ENCODE measurements at regions not wholly inside any gene's neighbourhood (a gene's known extent, or its start where the extent isn't known, plus 50 kb on each side); places are given as distances from the start of the nearest gene placed in this dataset.

- H3K79me2 ChIP-seq = no peaks in the 10 kb centered on the region
- no peak for DNase-seq (ENCODE audit: low spot score)
Observed at GRCh38 chr3:95718168-95718567, 1096.2 kb upstream of the EPHA6 start.

DNA sequence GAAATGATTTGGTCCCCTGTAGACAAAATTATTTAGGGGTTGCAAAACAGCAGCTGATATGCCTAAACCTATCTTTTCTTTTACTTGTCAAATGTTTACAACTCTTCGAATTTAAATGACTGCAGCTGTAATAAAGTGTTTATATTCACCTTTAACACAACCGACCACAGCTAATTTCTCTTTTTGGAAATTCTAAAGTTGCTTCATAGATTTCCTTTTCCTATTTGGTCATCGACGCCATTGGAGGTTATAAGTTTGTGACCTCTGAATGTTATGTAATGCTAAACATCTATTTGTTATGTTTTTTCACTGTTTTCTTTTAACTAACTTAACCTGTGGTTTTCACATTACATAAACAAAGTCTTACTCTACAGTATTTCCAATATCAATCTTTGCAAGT lies 1094.9 kb upstream of the EPHA6 start:
- Histone ChIP-seq H4K20me1 (ENCODE audit: insufficient read depth, poor library complexity, severe bottlenecking) (no peaks in the 10 kb centered on the region), H3K27me3 (no peaks in the 10 kb centered on the region), H3K9me2 (replicated peaks; ENCODE audit: insufficient read depth) (no peaks in the 10 kb centered on the region), H3K4me3 (no peak overlapping the region), H3K4me1 (ENCODE audit: insufficient read depth) (no peaks in the 10 kb centered on the region), H3K9me3 (ENCODE audit: low read depth) (no peaks in the 10 kb centered on the region), H2AFZ (no peak overlapping the region), H3K27ac (no peak overlapping the region), H3K79me2 (no peaks in the 10 kb centered on the region), H3K36me3 (replicated peaks; ENCODE audit: insufficient read depth, low read depth) (no peaks in the 10 kb centered on the region), H3K4me2 (no peak overlapping the region)
- TF ChIP-seq, protein P1, sequence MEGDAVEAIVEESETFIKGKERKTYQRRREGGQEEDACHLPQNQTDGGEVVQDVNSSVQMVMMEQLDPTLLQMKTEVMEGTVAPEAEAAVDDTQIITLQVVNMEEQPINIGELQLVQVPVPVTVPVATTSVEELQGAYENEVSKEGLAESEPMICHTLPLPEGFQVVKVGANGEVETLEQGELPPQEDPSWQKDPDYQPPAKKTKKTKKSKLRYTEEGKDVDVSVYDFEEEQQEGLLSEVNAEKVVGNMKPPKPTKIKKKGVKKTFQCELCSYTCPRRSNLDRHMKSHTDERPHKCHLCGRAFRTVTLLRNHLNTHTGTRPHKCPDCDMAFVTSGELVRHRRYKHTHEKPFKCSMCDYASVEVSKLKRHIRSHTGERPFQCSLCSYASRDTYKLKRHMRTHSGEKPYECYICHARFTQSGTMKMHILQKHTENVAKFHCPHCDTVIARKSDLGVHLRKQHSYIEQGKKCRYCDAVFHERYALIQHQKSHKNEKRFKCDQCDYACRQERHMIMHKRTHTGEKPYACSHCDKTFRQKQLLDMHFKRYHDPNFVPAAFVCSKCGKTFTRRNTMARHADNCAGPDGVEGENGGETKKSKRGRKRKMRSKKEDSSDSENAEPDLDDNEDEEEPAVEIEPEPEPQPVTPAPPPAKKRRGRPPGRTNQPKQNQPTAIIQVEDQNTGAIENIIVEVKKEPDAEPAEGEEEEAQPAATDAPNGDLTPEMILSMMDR (IDR thresholded peaks at IDR 0.05; ENCODE audit: poor library complexity) = no peak
- TF ChIP-seq EZH2 (IDR thresholded peaks at IDR 0.05; ENCODE audit: borderline replicate concordance) (no peak), EZH2phosphoT487 (IDR thresholded peaks at IDR 0.05; ENCODE audit: low read depth, severe bottlenecking, unreplicated experiment) (no peak)
- 79% methylated on average over 4 of the region's 4 CpGs for WGBS (ENCODE audit: low lambda C conversion rate, missing lambda C conversion rate)
- DNase-seq (ENCODE audit: low spot score) = no peak

More at GRCh38 chr3:95718168-95718567, 1096.2 kb upstream of the EPHA6 start:
- Histone ChIP-seq H3K27ac (no peak overlapping the region), H3K4me2 (no peak overlapping the region), H3K4me3 (no peak overlapping the region), H3K9me3 (ENCODE audit: low read depth) (no peaks in the 10 kb centered on the region), H3K36me3 (replicated peaks; ENCODE audit: insufficient read depth, low read depth) (no peaks in the 10 kb centered on the region), H4K20me1 (ENCODE audit: insufficient read depth, poor library complexity, severe bottlenecking) (no peaks in the 10 kb centered on the region), H3K27me3 (no peaks in the 10 kb centered on the region), H3K4me1 (ENCODE audit: insufficient read depth) (no peaks in the 10 kb centered on the region), H3K9me2 (replicated peaks; ENCODE audit: insufficient read depth) (no peaks in the 10 kb centered on the region), H2AFZ (no peak overlapping the region)
- TF ChIP-seq EZH2 (IDR thresholded peaks at IDR 0.05; ENCODE audit: borderline replicate concordance) = no peak

DNA sequence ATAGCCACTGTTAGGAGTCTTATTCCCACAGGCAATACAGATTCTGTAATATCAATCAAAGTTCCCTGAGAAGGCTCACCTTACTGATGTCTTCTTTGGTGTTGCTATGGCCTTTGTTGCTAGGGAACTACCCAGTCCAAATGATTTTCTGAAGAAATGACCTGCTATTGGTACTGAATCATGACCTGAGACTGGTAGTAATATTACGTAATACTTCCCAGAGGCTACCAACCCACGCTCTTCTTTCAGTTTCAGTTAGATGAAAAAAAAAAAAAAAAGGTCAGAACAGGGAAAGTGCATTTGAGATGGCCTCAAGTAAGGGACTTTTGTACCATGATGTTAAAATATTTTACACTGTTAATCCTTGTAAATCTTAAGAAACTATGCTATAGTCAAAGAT lies 1092.5 kb upstream of the EPHA6 start:
- Histone ChIP-seq H4K20me1 (ENCODE audit: insufficient read depth, poor library complexity, severe bottlenecking) (no peaks in the 10 kb centered on the region), H3K27ac (no peak overlapping the region), H3K36me3 (replicated peaks; ENCODE audit: insufficient read depth, low read depth) (no peaks in the 10 kb centered on the region), H3K4me2 (no peak overlapping the region), H3K9me2 (replicated peaks; ENCODE audit: insufficient read depth) (no peaks in the 10 kb centered on the region), H3K79me2 (no peaks in the 10 kb centered on the region), H3K27me3 (no peaks in the 10 kb centered on the region), H3K9me3 (ENCODE audit: low read depth) (no peaks in the 10 kb centered on the region), H2AFZ (no peak overlapping the region), H3K4me3 (no peak overlapping the region), H3K4me1 (ENCODE audit: insufficient read depth) (no peaks in the 10 kb centered on the region)
- 75% methylated on average over 2 of the region's 2 CpGs for WGBS (ENCODE audit: low lambda C conversion rate, missing lambda C conversion rate)
- no peak for TF ChIP-seq EZH2 (IDR thresholded peaks at IDR 0.05; ENCODE audit: borderline replicate concordance)
- TF ChIP-seq EZH2phosphoT487 (IDR thresholded peaks at IDR 0.05; ENCODE audit: low read depth, severe bottlenecking, unreplicated experiment) = no peak
- TF ChIP-seq, protein P1 (IDR thresholded peaks at IDR 0.05; ENCODE audit: poor library complexity) = no peak
- peak; percentile 10 for DNase-seq (ENCODE audit: low spot score)

DNA sequence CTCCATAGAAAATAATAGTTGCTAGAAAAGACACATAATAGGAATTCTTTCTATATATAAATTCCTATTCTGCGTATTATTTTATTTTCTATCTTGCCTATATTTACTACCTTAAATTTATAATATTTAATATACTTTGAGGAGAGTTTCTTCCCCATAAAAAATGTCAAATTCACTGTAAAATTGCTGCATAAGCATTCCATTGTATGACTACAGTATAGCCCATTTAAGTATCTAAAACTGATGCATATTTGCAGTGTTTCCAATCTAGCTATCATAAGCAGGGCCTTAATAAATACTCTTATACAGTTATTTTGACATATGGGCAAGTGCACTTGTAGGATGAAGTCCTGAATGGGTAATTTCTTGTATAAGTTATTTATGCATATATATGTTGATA lies 1088.6 kb upstream of the EPHA6 start:
- WGBS (ENCODE audit: low lambda C conversion rate, missing lambda C conversion rate) = 100% methylated on average over 1 of the region's 1 CpG
- no peaks in the 10 kb centered on the region for H4K20me1 ChIP-seq (ENCODE audit: insufficient read depth, poor library complexity, severe bottlenecking)
- no peak overlapping the region for H2AFZ ChIP-seq
- no peaks in the 10 kb centered on the region for H3K79me2 ChIP-seq
- H3K4me3 ChIP-seq = no peak overlapping the region
- H3K36me3 ChIP-seq (replicated peaks; ENCODE audit: insufficient read depth, low read depth) = no peaks in the 10 kb centered on the region
- H3K27ac ChIP-seq = no peak overlapping the region
- H3K4me1 ChIP-seq (ENCODE audit: insufficient read depth) = no peaks in the 10 kb centered on the region
- TF ChIP-seq, protein P1 (IDR thresholded peaks at IDR 0.05; ENCODE audit: poor library complexity) = no peak
- TF ChIP-seq EZH2 (IDR thresholded peaks at IDR 0.05; ENCODE audit: borderline replicate concordance) = no peak
- no peak for TF ChIP-seq EZH2phosphoT487 (IDR thresholded peaks at IDR 0.05; ENCODE audit: low read depth, severe bottlenecking, unreplicated experiment)
- no peaks in the 10 kb centered on the region for H3K27me3 ChIP-seq
- H3K4me2 ChIP-seq = no peak overlapping the region
- H3K9me2 ChIP-seq (replicated peaks; ENCODE audit: insufficient read depth) = no peaks in the 10 kb centered on the region
- no peak for DNase-seq (ENCODE audit: low spot score)
- H3K9me3 ChIP-seq (ENCODE audit: low read depth) = no peaks in the 10 kb centered on the region
